ENCODE measurements at regions not wholly inside any gene's neighbourhood (a gene's known extent, or its start where the extent isn't known, plus 50 kb on each side); places are given as distances from the start of the nearest gene placed in this dataset.

DNA sequence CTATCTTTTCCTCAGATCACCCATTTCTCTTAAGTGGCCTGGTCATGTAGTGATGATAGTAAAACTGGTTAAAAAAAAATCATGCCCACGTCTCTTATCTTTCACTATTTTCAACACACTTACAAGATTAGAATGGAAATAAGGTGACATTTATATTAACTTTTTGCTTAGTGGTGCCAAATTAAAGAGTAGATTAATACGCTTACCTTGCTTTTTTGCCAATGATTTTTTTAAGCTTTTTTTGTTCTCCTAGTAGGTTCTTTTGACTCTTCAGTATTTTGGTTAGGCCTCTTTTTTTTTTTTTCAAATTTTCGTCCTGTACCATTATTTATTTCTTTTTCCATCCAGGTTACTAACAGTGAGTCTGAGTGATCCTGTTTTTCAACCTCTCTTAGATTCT, 147.9 kb downstream of the PTCSC3 start:
- no peak for DNase-seq (ENCODE audit: low read depth)

DNA sequence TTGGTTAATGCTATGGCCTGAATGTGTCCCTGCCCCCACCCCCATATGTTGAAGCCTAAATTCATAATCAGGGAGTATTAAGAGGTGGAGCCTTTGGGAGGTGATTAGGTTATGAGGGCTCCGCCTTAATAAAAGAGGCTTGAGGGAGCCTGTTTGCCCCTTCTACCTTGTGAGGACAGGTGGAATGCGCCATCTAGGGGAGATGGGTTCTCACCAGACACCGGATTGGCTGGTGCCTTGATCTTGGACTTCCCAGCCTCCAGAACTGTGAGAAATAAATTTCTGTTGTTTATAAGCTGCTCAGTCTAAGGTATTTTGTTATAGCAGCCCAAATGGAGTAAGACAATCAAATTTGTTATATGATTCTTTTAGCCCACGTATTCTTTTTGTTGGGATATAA, 148.3 kb downstream of the PTCSC3 start:
- no peak for DNase-seq (ENCODE audit: low read depth)

DNA sequence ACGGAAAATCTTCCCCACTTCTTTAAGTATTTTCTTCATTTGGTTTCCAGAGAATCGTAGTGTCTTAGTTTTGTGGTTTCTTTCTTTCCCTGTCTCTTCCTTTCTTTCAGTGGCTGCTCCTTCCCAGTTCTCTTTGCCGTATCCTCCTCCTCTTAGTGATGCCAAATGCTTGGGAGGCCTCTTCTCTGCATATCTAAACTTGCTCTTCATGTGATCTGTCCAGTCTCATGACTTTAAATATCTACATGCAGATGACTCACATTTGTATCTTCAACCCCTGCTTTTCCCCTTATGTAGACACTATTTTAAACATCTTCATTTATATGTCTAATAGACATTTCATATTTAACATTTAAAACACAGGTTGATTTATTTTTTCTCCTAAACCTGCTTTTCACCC, 149.2 kb downstream of the PTCSC3 start:
- no peak for DNase-seq (ENCODE audit: low read depth)

DNA sequence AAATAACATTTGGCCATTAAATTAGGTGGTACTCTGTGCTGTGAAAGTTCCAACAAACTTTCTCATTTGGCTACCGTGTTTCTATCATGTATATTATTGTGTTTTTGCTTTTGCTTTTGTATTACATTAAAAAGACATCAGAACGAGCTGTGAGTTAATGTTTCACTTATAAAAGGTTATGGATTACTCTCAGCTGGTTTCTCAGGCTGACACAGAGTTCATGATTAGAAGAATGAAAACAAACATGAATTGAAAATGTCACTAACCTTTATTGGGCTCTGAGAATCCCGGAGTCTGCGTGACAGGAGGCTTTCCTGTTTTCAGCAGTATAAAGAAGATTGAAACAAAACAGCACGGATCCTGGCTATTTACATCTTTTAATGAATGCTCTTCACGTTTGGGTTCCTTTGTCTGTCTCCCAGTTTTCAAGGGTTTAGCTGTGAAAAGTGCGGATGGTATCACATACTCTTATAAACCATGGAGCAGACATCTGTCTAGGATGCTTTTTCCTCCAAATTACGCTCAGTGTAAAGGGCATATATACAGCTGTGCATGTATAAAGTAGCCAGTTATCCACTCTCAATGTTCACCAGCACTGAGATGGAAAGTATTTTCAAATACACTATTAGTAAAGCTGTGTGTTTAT, 153.6 kb downstream of the PTCSC3 start:
- DNase-seq (ENCODE audit: low read depth), result no peak

DNA sequence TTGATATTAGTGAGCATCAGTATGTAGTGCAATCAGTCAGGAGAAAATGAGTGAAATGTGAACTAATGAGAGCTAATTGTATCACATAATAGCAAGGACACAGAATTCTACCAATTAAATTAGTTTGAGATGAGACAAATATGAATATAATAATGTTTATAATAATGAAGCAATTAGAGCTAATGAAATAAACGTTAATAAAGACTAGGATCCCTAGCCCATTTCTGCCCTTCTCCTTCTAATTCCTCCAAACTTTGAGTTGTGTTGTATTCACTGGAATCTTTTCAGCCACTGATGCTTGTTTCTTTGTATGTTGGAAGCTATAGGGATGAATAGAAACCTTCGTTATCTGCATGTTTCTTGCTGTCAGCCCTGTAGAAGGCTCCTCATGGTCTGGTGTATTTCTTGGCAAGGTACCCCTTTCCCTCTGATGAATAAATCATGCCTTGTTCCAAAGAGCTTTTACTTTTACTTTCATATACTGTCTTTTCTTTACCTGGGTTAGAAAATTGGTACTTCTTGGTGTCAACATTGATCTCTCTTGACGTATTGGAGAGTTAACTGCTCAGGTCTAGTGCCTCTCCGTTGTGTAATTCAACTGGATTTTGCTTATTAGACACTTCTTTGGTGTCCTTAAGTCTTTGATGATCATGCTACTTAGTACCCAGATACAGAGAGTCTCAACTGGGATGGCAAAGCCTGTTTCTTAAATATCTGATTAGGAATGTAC, 154.8 kb downstream of the PTCSC3 start:
- no peak for DNase-seq (ENCODE audit: low read depth)

DNA sequence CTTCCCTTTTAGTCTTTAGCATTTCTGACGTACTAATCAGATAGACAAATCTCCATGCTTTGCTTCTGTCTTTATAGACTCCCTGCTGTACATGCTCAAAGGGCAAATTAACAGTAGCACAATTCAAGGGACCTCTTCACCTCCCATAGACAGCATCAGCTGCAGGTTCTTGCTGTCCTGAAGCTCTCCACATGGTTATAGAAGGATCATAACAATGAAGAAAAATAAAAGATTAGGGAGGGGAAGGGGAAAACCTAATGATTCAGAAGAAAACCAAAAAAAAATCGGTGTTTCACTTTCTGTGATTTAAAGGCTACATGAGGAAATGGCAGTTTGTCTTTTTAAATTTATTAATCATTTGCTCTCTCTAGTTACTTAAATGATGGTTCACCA, 155.5 kb downstream of the PTCSC3 start:
- DNase-seq (ENCODE audit: low read depth), result no peak

DNA sequence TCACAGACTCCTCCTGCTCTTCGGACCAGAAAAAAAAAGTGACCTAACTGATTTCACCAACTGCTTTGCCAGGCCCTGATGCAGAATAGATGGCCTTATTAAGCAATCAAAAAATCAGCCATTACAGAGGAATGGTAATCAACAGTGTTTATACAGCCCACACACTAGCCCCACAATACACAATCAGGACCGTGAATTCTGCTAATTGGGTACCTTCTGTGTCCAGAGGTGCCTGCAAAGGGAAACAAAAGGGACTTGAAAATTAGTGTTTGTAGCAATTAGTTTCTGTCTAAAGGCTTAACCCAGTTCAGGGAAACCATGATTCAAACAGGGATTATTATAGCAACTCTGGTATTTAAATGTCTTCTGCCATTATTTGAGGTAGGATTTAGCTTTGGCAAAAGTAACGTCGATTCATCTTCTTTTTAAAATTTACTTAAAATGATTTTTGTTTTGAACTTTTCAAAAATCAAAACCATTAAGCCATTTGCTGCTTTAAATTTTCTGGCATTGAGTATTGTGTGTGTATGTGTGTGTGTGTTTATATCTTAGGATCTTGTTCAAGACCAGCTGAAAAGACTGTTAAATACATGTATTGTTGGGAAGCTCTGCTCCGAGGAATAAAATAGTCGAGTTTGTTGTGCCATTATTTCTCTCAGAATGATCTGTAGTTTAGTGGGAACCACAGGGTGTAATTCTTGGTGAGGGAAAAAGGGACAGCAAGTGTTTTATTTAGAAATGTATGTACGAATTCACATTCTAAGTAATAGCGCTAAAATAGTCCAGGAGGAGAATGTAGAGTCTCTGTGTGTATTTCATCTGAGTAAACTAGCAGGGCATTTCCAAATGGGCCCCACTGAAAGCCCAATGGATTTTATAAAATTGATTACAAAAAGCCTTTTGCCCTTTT, 156.1 kb downstream of the PTCSC3 start:
- DNase-seq (ENCODE audit: low read depth), result no peak

DNA sequence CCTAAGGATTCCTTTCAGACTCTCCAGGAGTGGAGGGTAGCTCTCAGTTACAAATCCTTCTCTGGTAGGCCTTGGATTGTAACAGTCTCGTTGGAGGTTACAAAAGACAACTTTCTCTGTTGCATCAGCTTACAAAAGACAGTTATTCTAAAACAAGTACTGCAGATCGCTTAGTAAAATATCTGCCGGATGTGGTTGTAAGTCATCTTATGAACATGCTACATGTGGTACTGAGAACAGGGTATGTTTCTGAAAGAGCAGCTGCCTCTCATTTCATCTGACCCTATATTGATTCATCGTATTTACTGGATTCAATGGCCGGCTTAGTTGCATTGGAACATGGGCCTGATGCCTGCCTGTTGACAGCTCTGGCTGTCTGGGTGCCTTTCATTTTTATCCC, 157.4 kb downstream of the PTCSC3 start:
- peak; percentile 3 for DNase-seq (ENCODE audit: low read depth)

DNA sequence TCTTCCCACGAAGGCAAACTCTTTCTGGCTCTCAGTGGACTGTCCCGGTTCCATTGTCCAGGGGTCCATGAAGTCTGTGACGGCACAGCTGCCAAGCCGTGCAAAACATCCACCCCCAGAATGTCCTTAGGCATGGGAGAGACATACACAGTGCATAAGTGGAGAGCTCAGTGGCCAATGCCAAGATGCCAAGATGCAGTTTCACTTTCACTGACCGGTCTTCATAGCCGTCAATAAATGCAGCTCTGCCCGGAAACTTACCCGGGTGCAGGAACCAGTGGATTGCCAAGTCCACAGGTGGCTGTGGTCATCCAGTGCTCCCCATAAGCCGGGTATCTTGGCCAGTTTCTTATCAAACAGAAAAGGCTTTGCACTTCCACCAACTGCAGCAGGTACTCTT, 162.3 kb downstream of the PTCSC3 start:
- no peak for DNase-seq (ENCODE audit: low read depth)

DNA sequence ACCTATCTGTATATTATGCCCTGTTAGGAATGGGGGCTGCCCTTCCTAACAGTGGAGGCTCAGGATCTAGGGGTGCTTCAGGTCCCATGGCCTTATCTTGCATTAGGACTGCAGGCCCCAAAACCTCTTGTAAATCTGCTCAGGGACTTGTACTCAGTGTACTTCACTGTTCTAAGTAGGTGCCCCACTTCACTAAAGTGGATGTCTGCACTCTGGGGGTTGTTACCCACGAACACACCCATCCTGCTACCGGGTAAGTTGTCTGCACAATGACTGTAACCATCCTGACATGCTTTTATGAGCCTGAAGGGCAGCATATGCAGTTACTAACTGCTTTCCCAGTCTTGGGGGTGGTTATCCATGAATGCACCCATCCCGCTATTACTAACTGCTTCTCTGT, 163.0 kb downstream of the PTCSC3 start:
- DNase-seq (ENCODE audit: low read depth), result no peak

DNA sequence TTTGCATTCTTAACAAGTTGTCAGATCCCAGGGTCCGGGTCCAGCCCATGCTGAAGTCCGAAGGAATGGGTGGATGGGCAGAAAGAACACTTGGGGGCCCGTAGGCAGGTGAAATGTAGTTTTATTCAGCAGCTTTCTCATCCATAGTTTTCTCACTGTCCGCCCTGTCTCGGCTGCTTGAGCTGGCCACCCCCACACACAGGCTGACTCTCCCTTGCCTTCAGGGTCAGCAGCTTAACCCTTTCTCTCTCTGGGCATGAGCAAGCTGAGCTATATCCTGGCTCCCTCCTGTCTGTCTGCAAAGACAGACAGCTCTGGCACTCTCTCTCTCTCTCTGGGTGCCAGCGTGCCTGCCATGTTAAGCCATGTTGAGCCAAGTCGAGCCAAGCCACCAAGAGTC, 163.9 kb downstream of the PTCSC3 start:
- no peak for DNase-seq (ENCODE audit: low read depth)

DNA sequence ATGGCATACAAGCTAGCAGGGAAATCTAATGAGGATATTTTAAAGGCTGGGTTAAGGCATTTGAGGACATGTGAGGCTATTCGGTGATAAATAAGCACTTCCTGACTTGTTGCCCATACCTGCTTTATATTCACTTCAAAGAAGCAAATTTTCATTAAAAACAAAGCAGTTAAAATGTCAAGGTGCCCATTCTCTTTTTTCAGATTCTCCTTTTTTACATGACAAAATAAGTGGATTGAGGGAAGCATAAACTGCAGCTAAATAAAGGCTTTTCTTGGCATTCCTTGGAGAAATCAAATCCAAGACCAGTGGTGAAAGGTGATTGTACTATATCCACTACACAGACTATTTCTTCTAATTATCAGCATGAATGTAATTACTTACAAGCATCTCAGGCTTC, 166.9 kb downstream of the PTCSC3 start:
- DNase-seq (ENCODE audit: low read depth), result no peak

DNA sequence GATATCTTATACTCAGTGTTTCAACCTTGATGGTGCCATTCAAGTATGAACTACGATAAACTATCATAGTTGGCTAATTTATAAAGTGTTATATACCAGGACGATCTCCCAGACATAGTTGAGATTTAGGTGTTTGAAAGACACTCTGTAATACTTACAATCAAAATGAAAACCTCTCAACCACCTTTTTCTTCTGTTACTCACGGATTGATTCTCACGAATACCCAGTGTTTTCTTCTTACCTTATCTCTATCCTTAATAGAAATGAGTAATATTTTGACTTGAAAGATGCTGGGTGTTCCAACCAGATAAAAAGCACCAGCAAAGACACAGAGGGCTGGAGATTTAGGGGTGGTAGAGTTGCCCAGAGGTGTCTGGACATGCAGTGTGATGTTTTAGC, 169.9 kb downstream of the PTCSC3 start:
- DNase-seq (ENCODE audit: low read depth), result no peak

DNA sequence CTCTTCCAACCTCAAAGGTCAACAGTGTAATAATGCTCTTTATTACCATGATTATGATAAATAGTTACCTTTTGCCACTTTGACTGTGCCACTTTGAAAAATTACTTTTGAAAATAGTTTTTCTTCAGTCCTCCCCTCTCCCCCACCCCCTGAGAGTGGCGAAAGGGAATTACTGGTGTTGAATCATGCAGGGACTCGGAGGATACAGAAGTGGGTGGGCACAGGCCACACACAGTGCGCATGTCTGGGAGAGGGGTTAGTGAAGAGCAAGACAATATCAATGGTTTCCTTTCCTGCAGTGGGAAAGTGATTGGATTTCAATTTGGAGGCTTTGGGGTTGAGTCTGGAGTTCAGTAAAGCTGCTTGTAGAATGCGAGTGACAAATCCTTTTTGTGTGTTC, 170.9 kb downstream of the PTCSC3 start:
- no peak for DNase-seq (ENCODE audit: low read depth)

DNA sequence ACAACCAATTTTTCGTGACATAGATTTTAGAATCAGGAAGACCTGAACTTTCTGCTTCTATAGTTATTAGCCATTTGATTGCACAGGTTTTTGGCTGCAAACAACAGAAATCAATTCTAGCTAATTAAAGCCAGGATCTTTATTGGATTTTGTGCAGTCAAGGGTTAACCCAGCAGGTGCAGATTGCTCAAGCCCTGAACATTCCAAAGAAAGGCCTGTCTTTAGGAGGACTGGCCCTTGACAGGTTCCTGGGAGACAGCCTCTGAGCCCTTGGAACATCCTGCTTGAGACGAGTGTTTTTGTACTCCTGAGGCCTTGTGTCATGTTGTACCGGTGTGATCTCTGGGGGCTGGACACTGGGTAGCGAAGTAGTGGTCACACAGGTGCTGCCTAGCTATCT, 174.6 kb downstream of the PTCSC3 start:
- DNase-seq (ENCODE audit: low read depth), result no peak

DNA sequence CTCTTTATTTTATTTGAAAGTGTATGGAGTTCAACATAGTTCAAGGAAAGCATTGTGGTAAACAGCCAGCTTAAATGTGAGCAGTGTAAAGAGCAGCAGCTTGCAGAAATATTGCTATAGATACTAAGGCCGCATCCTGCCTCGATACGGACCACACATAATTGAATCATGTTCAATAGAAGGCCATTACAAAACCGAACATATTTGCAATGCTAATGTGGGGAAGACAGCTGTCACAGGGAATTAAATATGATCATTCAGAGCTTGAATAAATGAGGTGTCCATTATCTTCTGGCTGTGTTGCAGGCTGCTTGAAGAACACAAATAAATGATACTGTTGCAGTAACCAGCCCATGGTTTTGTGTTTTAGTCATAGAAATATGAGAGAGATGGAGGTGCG, 173.2 kb downstream of the BRMS1L start:
- DNase-seq (ENCODE audit: low read depth), result no peak

DNA sequence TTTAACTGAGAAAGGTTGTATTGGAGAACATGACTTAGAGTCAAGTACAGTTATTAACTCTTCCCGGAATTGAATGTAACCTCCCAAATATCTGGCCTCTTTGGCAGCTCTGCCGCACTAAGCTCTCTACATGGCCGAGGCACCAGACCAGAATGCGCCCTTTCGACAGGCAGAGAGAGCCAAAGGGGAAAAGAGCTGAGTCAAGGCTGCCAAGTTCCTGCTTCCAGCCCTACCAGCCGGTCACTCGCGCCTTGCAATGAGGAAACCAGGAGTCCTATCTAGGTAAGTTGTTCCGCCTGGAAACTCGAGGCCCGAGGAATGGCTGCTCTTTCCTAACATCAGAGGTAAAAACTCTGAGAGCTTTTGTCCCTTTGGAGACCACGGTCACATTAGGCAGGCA, 172.2 kb downstream of the BRMS1L start:
- DNase-seq (ENCODE audit: low read depth), result no peak

DNA sequence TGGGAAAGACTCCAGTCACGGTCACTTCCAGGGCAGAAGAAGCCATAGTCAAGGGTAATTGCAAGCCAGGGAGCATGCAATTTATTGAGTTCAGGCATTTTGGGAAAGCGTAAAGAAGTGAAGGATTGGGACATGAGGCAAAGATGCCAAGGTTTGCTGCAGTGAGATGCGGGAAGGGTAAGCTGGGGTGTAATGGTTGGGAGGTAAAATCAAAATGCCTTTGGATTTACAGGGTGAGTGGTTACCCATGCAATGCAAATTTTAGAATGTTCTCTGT, 167.5 kb downstream of the BRMS1L start:
- no peak for DNase-seq (ENCODE audit: low read depth)

DNA sequence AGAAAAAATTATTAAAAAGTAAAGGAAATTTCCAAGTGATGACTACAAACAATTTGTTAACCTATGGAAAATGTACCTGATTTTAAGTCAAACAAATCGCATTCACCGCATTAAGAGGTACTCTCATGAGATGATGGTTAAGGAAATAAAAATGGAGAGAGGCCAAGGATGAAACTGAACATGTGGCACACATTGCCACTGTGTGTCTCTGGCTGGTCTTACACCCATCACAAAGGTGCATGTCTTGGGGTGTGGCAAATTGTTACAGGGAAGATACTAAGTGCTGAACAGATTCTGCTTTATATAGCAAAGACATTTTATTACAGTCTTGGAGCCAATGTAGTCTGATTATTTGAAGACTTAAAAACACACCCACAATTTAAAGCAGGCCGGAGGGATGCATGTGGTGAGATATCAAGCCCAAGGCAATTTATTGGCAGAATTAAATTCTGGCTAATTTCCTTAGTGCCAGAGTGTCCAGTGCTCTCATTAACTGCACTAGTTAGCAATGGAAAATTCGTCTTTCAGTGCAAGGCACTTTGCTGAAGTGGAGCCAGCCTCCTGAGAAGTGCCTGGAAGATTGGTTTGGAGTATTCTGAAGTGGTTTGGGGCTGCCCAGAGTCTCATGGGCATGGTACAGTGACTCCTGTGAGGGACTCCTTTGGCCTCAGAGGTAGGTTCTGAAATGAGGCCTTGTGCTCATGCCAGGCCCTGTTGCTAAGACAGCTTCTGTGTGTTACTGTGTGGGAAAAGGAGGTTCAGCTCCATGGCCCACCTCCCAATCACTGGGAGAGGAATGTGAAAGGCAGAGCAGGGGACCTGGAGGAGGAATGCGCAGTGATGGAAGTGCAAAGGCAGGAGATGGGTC, 166.9 kb downstream of the BRMS1L start:
- no peak for DNase-seq (ENCODE audit: low read depth)

DNA sequence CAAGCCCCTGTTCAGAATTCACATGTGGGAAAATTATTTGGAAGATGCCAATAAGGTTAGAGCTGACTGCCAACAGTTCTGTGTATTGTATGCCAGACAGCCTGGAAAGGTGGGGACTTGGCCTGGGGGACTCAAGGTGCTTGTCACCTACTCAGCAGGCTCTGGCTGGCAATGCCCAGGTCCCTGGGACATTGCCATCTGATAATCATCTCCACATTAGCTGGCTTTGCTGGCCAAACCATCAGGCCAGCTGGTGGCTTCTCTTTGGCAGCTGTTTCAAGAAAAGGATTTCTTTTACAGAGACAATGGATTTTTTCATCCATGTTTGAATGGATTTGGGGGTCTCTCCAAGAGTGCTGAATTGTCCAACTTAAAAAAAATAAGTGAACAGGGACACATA, 165.2 kb downstream of the BRMS1L start:
- DNase-seq (ENCODE audit: low read depth), result no peak

DNA sequence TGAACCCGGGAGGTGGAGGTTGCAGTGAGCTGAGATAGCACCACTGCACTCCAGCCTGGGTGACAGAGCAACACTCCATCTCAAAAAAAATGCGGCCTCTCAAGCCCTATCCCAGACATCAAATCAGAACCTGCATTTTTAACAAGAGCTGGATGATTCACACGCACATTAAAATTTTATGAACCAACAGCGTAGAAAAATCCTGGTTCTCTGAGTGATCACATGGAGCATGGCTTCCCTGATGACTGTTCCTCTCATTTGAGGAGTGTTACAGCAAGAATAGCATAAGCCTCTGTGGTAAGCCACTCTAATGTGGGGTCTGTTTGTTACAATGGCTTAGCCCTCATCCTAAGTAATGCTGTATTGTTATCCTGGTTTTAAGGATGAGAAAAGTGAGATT, 163.6 kb downstream of the BRMS1L start:
- no peak for DNase-seq (ENCODE audit: low read depth)

DNA sequence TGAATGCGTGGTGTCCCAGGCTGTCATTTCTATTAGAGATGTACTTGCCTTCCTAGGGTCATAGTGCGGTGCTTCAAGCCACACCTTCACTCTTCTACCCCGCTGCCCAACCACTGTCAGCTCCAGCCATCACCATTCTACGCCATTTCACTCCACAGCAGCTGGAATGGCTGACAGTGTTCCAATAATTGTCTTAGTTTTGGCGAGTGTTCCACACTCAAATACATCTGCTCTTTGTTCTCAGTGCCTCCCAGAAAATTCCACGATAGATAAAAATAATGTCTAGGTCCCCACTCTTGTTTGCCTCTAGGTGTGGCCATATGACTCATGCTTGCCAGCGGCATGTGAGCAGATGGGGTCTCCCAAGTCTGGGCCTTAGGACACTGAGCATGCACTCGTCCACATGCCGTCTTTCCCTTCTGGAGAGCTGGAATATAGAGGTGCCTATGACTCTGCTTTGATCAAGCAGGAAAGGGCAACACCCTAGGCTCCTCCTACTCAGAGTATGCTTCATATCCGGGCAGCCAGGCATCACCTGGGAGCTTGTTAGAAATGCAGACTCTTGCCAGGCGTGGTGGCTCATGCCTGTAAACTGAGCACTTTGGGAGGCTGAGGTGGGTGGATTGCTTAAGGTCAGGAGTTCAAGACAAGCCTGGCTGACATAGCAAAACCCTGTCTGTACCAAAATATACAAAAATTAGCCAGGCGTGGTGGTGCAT, 163.0 kb downstream of the BRMS1L start:
- no peak for DNase-seq (ENCODE audit: low read depth)
